HG03565 (cell line): ENCODE measurements at regions not wholly inside any gene's neighbourhood (a gene's known extent, or its start where the extent isn't known, plus 50 kb on each side); places are given as distances from the start of the nearest gene placed in this dataset.
"Not testable (repeated sequence)": the region's sequence is repeated elsewhere in the genome, so short reads cannot be mapped to it uniquely, and the experiment has no call there.

Source experiments
- ATAC-seq: cut with Tn5 transposase; IDR thresholded peaks from one replicate; pipeline ENCODE4 v1.9.1; 2021; ENCODE audit warnings: mild to moderate bottlenecking, moderate library complexity; ENCODE audit not compliant: unreplicated experiment

GRCh38 chr16:31581065-31581464, 53.4 kb downstream of the AHSP start:
- ATAC-seq: not testable (repeated sequence)

- not testable (repeated sequence) for ATAC-seq
Observed at GRCh38 chr16:31601737-31602384, 74.2 kb downstream of the AHSP start.

GRCh38 chr16:31618130-31618529, 90.4 kb downstream of the AHSP start:
- no peak for ATAC-seq

GRCh38 chr16:31636433-31636832, 108.7 kb downstream of the AHSP start:
- ATAC-seq: no peak

- ATAC-seq: no peak
Observed at GRCh38 chr16:31641279-31641678, 113.6 kb downstream of the AHSP start.

- not testable (repeated sequence) for ATAC-seq
Observed at GRCh38 chr16:31655674-31656073, 128.0 kb downstream of the AHSP start.

- ATAC-seq: no peak
Observed at GRCh38 chr16:31664683-31665482, 137.2 kb downstream of the AHSP start.

GRCh38 chr16:31674686-31675085, 147.0 kb downstream of the AHSP start:
- ATAC-seq: no peak

GRCh38 chr16:31676731-31677130, 149.0 kb downstream of the AHSP start:
- no peak for ATAC-seq

GRCh38 chr16:31678649-31679325, 151.1 kb downstream of the AHSP start:
- ATAC-seq: no peak

- ATAC-seq: not testable (repeated sequence)
Observed at GRCh38 chr16:31689331-31689730, 161.6 kb downstream of the AHSP start.

- ATAC-seq: not testable (repeated sequence)
Observed at GRCh38 chr16:31692338-31692737, 164.6 kb downstream of the AHSP start.

- ATAC-seq: no peak
Observed at GRCh38 chr16:31693733-31694132, 166.0 kb downstream of the AHSP start.

GRCh38 chr16:31694461-31694860, 166.8 kb downstream of the AHSP start:
- ATAC-seq: no peak

GRCh38 chr16:31695667-31696066, 168.0 kb downstream of the AHSP start:
- peak; percentile 40 for ATAC-seq

- no peak for ATAC-seq
Observed at GRCh38 chr16:31696968-31697743, 169.5 kb downstream of the AHSP start.

GRCh38 chr16:31697744-31698125, 170.0 kb downstream of the AHSP start:
- no peak for ATAC-seq

GRCh38 chr16:31698901-31699300, 171.2 kb downstream of the AHSP start:
- ATAC-seq: no peak

GRCh38 chr16:31699601-31700000, 171.9 kb downstream of the AHSP start:
- ATAC-seq: no peak

GRCh38 chr16:31700200-31700529, 172.5 kb downstream of the AHSP start:
- ATAC-seq: peak; percentile 87
